Spleen (tissue), 7 donors: ENCODE measurements at regions not wholly inside any gene's neighbourhood (a gene's known extent, or its start where the extent isn't known, plus 50 kb on each side); places are given as distances from the start of the nearest gene placed in this dataset.

Experiments used
- POLR2A ChIP-seq, 3 donors: fragments of 450-650 bp; IDR thresholded peaks; one replicate each; pipeline ENCODE4 v1.5.1; 2017; ENCODE audit warnings: antibody characterized with exemption in 3 of 3, mild to moderate bottlenecking in 1 of 3
- TF ChIP-seq, protein P1 (sequence below), 11 experiments: fragments of 200-600 bp in 7 of 11; fragments of 450-650 bp in 4 of 11; sonication (generic) in 4 of 11; IDR thresholded peaks in 8 of 11; conservative IDR thresholded peaks in 3 of 11; 1 replicate in 7 of 11; 2 replicates in 4 of 11; pipeline versions ENCODE4 v1.4.0 to v1.8.0; 2016 to 2021; ENCODE audit warnings: antibody characterized with exemption in 11 of 11, inconsistent platforms in 4 of 11, mild to moderate bottlenecking in 1 of 11
- donor health status: DM: no; HTN: no; CAD: no; lungs with moderate emphysema.
- donor health status: DM: no; HTN: no; CAD: no.
- donor health status: DM: no; HTN: no; CAD: no.

GRCh38 chr6:113027780-113028179 is 680.6 kb downstream of the RFPL4B start:
- TF ChIP-seq POLR2A (IDR thresholded peaks at IDR 0.05): no peak
- TF ChIP-seq, protein P1, sequence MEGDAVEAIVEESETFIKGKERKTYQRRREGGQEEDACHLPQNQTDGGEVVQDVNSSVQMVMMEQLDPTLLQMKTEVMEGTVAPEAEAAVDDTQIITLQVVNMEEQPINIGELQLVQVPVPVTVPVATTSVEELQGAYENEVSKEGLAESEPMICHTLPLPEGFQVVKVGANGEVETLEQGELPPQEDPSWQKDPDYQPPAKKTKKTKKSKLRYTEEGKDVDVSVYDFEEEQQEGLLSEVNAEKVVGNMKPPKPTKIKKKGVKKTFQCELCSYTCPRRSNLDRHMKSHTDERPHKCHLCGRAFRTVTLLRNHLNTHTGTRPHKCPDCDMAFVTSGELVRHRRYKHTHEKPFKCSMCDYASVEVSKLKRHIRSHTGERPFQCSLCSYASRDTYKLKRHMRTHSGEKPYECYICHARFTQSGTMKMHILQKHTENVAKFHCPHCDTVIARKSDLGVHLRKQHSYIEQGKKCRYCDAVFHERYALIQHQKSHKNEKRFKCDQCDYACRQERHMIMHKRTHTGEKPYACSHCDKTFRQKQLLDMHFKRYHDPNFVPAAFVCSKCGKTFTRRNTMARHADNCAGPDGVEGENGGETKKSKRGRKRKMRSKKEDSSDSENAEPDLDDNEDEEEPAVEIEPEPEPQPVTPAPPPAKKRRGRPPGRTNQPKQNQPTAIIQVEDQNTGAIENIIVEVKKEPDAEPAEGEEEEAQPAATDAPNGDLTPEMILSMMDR (IDR thresholded peaks at IDR 0.05 in 8 of 11, conservative IDR thresholded peaks at IDR 0.05 in 3 of 11): no peak
